GM12878 (cell line): ENCODE measurements at regions not wholly inside any gene's neighbourhood (a gene's known extent, or its start where the extent isn't known, plus 50 kb on each side); places are given as distances from the start of the nearest gene placed in this dataset.

Experiments
- ATAC-seq: fragments of 200-7000 bp; cut with Tn5 transposase; 3 replicates; pipeline ENCODE4 v1.9.1; 2020; ENCODE audit warnings: mild to moderate bottlenecking, moderate library complexity
- BruUV-seq: library from RNA; stranded (reverse); fragments of 400-500 nt; replicated peaks from 2 replicates; lab custom pipeline; 2021; lab: Mats Ljungman, UMichigan
- CTCF ChIA-PET: fragments of 300-600 bp; sonication (Branson Sonifier 250); formaldehyde crosslinking; extraction: SDS; loops from one replicate; lab custom pipeline; 2021; ENCODE audit warnings: inconsistent platforms; lab: Yijun Ruan, JAX
- POLR2A ChIA-PET: fragments of 350-600 bp; formaldehyde crosslinking; extraction: SDS; loops from one replicate; lab custom pipeline; 2021; ENCODE audit warnings: inconsistent platforms; lab: Charles Lee
- RAD21 ChIA-PET: fragments of 300-600 bp; sonication (Branson Sonifier 250); formaldehyde crosslinking; loops from one replicate; lab custom pipeline; 2023; ENCODE audit warnings: antibody characterized with exemption; ENCODE audit not compliant: unreplicated experiment; lab: Charles Lee
- SMC1A ChIA-PET: fragments of 300-600 bp; sonication (Branson Sonifier 250); formaldehyde crosslinking; loops from one replicate; lab custom pipeline; 2023; ENCODE audit not compliant: unreplicated experiment, uncharacterized antibody; lab: Charles Lee
- DNase-seq: peaks from one replicate; pipeline ENCODE4 v3.0.0-alpha.2; 2011; ENCODE audit warnings: low read depth, low spot score
- FAIRE-seq: peaks from 3 replicates; lab custom pipeline; 2011; peaks lifted over from hg19 to GRCh38; lab: Jason Lieb, UNC
- H2AFZ ChIP-seq: 2 replicates; pipeline ENCODE4 v1.6.0; 2011; ENCODE audit warnings: low read depth, low read length, control low read depth; ENCODE audit not compliant: control insufficient read depth
- H3K27ac ChIP-seq: 2 replicates; pipeline ENCODE4 v1.5.1; 2011; ENCODE audit warnings: control low read depth; ENCODE audit not compliant: control insufficient read depth, insufficient read depth
- H3K27me3 ChIP-seq, 2 experiments: replicated peaks in 1 of 2; 2 replicates each; pipeline versions ENCODE4 v1.6.0 to v1.6.1; 2011; ENCODE audit warnings: low read length in 1 of 2; ENCODE audit not compliant: control insufficient read depth in 2 of 2, insufficient read depth in 2 of 2
- H3K36me3 ChIP-seq, 2 experiments: 2 replicates each; pipeline ENCODE4 v1.5.1; 2011; ENCODE audit warnings: low read length in 1 of 2; ENCODE audit not compliant: control insufficient read depth in 2 of 2, insufficient read depth in 2 of 2
- H3K4me1 ChIP-seq: 2 replicates; pipeline ENCODE4 v1.6.1; 2011; ENCODE audit warnings: mild to moderate bottlenecking, low read length, moderate library complexity, mixed read lengths; ENCODE audit not compliant: control insufficient read depth, insufficient read depth
- H3K4me2 ChIP-seq: 2 replicates; pipeline ENCODE4 v1.6.0; 2011; ENCODE audit warnings: control low read depth; ENCODE audit not compliant: control insufficient read depth, insufficient read depth
- H3K4me3 ChIP-seq: fragments of 200-600 bp; sonication (generic); 2 replicates; pipeline ENCODE4 v1.5.1; 2016
- H3K79me2 ChIP-seq: 2 replicates; pipeline ENCODE4 v1.6.0; 2011; ENCODE audit warnings: low read length; ENCODE audit not compliant: control insufficient read depth, insufficient read depth
- H3K9ac ChIP-seq: 2 replicates; pipeline ENCODE4 v1.8.0; 2011; ENCODE audit warnings: low read length, control low read depth, mixed read lengths; ENCODE audit not compliant: control insufficient read depth, insufficient read depth
- H3K9me3 ChIP-seq: replicated peaks from 3 replicates; pipeline ENCODE4 v1.5.1; 2011; ENCODE audit warnings: mild to moderate bottlenecking, low read length; ENCODE audit not compliant: control insufficient read depth, insufficient read depth
- H4K20me1 ChIP-seq: 2 replicates; pipeline ENCODE4 v1.6.0; 2011; ENCODE audit not compliant: control insufficient read depth, insufficient read depth
- RB1 ChIP-seq: fragments of 450-650 bp; formaldehyde crosslinking; IDR thresholded peaks from 2 replicates; pipeline ENCODE4 v1.6.1; 2017; ENCODE audit warnings: mild to moderate bottlenecking, borderline replicate concordance
- SUPT20H ChIP-seq: IDR thresholded peaks from 2 replicates; pipeline ENCODE4 v1.6.1; 2011; ENCODE audit warnings: low read depth, mild to moderate bottlenecking, low read length, moderate library complexity, borderline replicate concordance; ENCODE audit not compliant: control insufficient read depth
- TCF12 ChIP-seq: IDR thresholded peaks from 2 replicates; pipeline ENCODE4 v1.6.1; 2011; ENCODE audit warnings: low read depth, mild to moderate bottlenecking, low read length
- ZNF622 ChIP-seq: fragments of 450-650 bp; IDR thresholded peaks from 2 replicates; pipeline ENCODE4 v1.6.1; 2017; ENCODE audit warnings: mild to moderate bottlenecking, inconsistent platforms
- WGBS: methylation state at CpG from one replicate; pipeline ENCODE4 v1.1.6; 2016; ENCODE audit warnings: low lambda C conversion rate; ENCODE audit not compliant: insufficient replicate concordance, insufficient coverage; ENCODE audit errors: missing lambda C conversion rate; 5-methylcytosine and 5-hydroxymethylcytosine counted together
- in situ Hi-C: fragments of 300-500 bp; cut with MboI; formaldehyde crosslinking; loops from 9 replicates; pipeline ENCODE4 v1.14.3; 2018; ENCODE audit warnings: mixed read lengths
- intact Hi-C: fragments of 100-400 bp; cut with micrococcal nuclease; formaldehyde crosslinking; loops from one replicate; pipeline ENCODE4 v1.14.2; 2022; ENCODE audit not compliant: unreplicated experiment
- TF ChIP-seq, protein P1 (sequence below): fragments of 450-650 bp; IDR thresholded peaks from 2 replicates; pipeline ENCODE4 v1.6.1; 2017; ENCODE audit warnings: mild to moderate bottlenecking, moderate library complexity
- TF ChIP-seq, protein P2 (sequence below): fragments of 450-650 bp; formaldehyde crosslinking; IDR thresholded peaks from 2 replicates; pipeline ENCODE4 v1.4.0; 2022; ENCODE audit warnings: mild to moderate bottlenecking, moderate library complexity
- TF ChIP-seq, protein P3 (sequence below): fragments of 150-350 bp; IDR thresholded peaks from 2 replicates; pipeline ENCODE4 v1.6.1; 2014; ENCODE audit warnings: mild to moderate bottlenecking, low read depth, low read length
- TF ChIP-seq, protein P4 (sequence below), 3 experiments: IDR thresholded peaks in 2 of 3; conservative IDR thresholded peaks in 1 of 3; 2 replicates each; pipeline ENCODE4 v1.5.1; 2011; ENCODE audit warnings: low read depth in 3 of 3, low read length in 3 of 3, mild to moderate bottlenecking in 3 of 3, control low read depth in 2 of 3, moderate library complexity in 2 of 3, inconsistent platforms in 1 of 3, mixed read lengths in 1 of 3; ENCODE audit not compliant: control insufficient read depth in 2 of 3, insufficient read depth in 1 of 3; ENCODE audit errors: extremely low read depth in 1 of 3
- TF ChIP-seq, protein P5 (sequence below): IDR thresholded peaks from 2 replicates; pipeline ENCODE4 v1.6.1; 2011; ENCODE audit warnings: low read depth, mild to moderate bottlenecking, low read length, moderate library complexity, borderline replicate concordance; ENCODE audit errors: extremely low read depth

DNA sequence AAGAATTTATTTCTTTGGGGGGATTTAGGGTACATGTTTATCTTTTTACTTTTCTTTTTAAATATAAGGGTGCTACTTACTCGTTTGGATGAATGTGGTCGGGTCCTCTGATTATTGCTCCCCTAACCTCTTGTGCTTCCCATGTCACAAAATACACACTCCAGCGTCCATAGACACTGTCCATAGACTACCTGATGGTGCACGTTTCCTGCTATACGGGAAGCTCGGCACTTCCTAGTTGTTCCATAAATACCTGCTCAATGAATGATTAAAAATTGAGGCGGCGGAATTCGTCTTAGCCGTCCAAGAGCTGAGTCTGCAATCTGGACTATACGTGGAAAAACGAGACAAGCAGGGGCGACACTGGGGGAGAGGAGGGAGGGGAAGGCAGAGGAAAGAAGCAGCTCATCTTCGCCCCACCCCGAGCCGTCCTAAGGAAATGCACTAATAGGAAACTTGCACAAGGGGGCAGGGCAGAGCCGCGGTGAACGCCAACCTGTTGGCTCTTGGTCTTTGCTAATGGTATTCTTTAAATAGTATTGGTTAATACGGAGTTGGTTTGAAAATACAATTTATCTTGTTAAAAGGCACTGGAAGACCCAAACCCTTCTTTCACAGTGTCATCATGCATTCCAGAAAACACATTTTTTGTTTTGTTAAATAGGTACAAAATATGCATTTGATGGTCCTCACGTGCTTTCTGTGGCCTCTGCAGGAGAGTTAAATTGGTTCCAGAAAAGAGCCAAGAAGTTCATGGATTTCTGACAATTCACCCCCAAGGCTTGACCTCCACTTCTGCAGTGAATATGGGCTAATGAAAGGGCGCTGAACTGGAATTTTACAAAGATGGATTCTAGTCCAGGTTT, 73.0 kb upstream of the KCTD1 start:
- Histone ChIP-seq H3K4me2 (no peak overlapping the region), H3K9ac (no peak overlapping the region), H3K9me3 (peaks cover 12% of the 10 kb centered on the region; the same call in 2 of the 3 replicates), H3K36me3 (no peaks in the 10 kb centered on the region), H3K27me3 (no peaks in the 10 kb centered on the region), H3K27ac (no peak overlapping the region), H3K4me1 (no peaks in the 10 kb centered on the region), H4K20me1 (no peaks in the 10 kb centered on the region), H3K79me2 (no peaks in the 10 kb centered on the region), H3K4me3 (no peak overlapping the region), H2AFZ (no peak overlapping the region; the same call in 1 of the 2 replicates)
- ATAC-seq = peak; percentile 79
- in situ Hi-C loops = no loop called here
- FAIRE-seq = no peak
- whole genome bisulfite sequencing = 25% methylated on average over 22 of the region's 22 CpGs
- DNase-seq = no peak
- ChIA-PET POLR2A (no interaction called here), CTCF (interaction anchor here (0.5 to 4.0 kb wide), 16 partner anchors 8 to 384 kb away, joined by 3 to 27 read pairs (median 3); no protein-coding TSS in a partner anchor), SMC1A (interaction anchor here (0.8 to 2.1 kb wide), 6 partner anchors 15 to 312 kb away, joined by 3 to 7 read pairs (median 3); no protein-coding TSS in a partner anchor), RAD21 (interaction anchor here (0.9 to 1.6 kb wide), 6 partner anchors 146 to 384 kb away, joined by 3 to 8 read pairs (median 5); no protein-coding TSS in a partner anchor)
- no TSS peak for BruUV-seq
- intact Hi-C loops = loop anchor here (2.0 to 10.0 kb wide), 2 partner anchors 149 to 383 kb away; no protein-coding TSS in a partner anchor
- TF ChIP-seq ZNF622 (no peak), SUPT20H (no peak), RB1 (no peak), TCF12 (no peak)
- TF ChIP-seq, protein P1, sequence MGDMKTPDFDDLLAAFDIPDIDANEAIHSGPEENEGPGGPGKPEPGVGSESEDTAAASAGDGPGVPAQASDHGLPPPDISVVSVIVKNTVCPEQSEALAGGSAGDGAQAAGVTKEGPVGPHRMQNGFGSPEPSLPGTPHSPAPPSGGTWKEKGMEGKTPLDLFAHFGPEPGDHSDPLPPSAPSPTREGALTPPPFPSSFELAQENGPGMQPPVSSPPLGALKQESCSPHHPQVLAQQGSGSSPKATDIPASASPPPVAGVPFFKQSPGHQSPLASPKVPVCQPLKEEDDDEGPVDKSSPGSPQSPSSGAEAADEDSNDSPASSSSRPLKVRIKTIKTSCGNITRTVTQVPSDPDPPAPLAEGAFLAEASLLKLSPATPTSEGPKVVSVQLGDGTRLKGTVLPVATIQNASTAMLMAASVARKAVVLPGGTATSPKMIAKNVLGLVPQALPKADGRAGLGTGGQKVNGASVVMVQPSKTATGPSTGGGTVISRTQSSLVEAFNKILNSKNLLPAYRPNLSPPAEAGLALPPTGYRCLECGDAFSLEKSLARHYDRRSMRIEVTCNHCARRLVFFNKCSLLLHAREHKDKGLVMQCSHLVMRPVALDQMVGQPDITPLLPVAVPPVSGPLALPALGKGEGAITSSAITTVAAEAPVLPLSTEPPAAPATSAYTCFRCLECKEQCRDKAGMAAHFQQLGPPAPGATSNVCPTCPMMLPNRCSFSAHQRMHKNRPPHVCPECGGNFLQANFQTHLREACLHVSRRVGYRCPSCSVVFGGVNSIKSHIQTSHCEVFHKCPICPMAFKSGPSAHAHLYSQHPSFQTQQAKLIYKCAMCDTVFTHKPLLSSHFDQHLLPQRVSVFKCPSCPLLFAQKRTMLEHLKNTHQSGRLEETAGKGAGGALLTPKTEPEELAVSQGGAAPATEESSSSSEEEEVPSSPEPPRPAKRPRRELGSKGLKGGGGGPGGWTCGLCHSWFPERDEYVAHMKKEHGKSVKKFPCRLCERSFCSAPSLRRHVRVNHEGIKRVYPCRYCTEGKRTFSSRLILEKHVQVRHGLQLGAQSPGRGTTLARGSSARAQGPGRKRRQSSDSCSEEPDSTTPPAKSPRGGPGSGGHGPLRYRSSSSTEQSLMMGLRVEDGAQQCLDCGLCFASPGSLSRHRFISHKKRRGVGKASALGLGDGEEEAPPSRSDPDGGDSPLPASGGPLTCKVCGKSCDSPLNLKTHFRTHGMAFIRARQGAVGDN = no peak
- TF ChIP-seq, protein P2, sequence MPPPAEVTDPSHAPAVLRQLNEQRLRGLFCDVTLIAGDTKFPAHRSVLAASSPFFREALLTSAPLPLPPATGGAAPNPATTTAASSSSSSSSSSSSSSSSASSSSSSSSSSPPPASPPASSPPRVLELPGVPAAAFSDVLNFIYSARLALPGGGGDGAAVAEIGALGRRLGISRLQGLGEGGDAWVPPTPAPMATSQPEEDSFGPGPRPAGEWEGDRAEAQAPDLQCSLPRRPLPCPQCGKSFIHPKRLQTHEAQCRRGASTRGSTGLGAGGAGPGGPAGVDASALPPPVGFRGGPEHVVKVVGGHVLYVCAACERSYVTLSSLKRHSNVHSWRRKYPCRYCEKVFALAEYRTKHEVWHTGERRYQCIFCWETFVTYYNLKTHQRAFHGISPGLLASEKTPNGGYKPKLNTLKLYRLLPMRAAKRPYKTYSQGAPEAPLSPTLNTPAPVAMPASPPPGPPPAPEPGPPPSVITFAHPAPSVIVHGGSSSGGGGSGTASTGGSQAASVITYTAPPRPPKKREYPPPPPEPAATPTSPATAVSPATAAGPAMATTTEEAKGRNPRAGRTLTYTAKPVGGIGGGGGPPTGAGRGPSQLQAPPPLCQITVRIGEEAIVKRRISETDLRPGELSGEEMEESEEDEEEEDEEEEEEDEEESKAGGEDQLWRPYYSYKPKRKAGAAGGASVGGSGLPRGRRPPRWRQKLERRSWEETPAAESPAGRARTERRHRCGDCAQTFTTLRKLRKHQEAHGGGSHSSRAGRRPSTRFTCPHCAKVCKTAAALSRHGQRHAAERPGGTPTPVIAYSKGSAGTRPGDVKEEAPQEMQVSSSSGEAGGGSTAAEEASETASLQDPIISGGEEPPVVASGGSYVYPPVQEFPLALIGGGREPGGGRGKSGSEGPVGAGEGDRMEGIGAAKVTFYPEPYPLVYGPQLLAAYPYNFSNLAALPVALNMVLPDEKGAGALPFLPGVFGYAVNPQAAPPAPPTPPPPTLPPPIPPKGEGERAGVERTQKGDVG = no peak
- TF ChIP-seq, protein P3, sequence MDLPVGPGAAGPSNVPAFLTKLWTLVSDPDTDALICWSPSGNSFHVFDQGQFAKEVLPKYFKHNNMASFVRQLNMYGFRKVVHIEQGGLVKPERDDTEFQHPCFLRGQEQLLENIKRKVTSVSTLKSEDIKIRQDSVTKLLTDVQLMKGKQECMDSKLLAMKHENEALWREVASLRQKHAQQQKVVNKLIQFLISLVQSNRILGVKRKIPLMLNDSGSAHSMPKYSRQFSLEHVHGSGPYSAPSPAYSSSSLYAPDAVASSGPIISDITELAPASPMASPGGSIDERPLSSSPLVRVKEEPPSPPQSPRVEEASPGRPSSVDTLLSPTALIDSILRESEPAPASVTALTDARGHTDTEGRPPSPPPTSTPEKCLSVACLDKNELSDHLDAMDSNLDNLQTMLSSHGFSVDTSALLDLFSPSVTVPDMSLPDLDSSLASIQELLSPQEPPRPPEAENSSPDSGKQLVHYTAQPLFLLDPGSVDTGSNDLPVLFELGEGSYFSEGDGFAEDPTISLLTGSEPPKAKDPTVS = no peak
- TF ChIP-seq, protein P4, sequence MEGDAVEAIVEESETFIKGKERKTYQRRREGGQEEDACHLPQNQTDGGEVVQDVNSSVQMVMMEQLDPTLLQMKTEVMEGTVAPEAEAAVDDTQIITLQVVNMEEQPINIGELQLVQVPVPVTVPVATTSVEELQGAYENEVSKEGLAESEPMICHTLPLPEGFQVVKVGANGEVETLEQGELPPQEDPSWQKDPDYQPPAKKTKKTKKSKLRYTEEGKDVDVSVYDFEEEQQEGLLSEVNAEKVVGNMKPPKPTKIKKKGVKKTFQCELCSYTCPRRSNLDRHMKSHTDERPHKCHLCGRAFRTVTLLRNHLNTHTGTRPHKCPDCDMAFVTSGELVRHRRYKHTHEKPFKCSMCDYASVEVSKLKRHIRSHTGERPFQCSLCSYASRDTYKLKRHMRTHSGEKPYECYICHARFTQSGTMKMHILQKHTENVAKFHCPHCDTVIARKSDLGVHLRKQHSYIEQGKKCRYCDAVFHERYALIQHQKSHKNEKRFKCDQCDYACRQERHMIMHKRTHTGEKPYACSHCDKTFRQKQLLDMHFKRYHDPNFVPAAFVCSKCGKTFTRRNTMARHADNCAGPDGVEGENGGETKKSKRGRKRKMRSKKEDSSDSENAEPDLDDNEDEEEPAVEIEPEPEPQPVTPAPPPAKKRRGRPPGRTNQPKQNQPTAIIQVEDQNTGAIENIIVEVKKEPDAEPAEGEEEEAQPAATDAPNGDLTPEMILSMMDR (IDR thresholded peaks at IDR 0.05 in 2 of 3, conservative IDR thresholded peaks at IDR 0.05 in 1 of 3; ENCODE audit: control insufficient read depth in 2 of 3, extremely low read depth in 1 of 3, insufficient read depth in 1 of 3, low read depth in 3 of 3, low read length in 3 of 3) = peak; percentile 51 to 56 (median 51); a peak in 5 of 6 replicates
- TF ChIP-seq, protein P5, sequence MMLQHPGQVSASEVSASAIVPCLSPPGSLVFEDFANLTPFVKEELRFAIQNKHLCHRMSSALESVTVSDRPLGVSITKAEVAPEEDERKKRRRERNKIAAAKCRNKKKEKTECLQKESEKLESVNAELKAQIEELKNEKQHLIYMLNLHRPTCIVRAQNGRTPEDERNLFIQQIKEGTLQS = no peak
